ENCODE measurements at regions not wholly inside any gene's neighbourhood (a gene's known extent, or its start where the extent isn't known, plus 50 kb on each side); places are given as distances from the start of the nearest gene placed in this dataset.

DNA sequence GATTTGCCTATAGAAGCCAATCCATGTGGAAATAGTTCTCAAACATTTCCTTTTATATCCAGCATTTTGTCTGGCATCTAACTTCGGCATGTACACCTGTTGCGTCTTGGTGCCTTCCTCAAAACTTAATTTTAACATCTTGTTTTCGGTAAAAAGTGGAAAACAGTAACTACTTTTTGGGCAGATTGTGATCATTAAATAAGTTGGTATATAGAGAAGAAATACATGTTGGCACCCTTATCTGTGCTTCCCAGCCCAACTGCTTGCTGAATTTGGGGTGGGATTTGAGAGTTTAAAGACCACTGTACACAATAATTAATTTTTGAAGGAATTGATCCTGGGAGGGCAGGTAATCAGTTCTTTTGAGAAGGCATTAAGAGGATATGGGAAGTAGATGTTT lies 566.8 kb downstream of the PDCD6IP start:
- no peaks in the 10 kb centered on the region for H3K27me3 Mint-ChIP-seq (ENCODE audit: insufficient read depth)
- no peak overlapping the region for H3K27ac Mint-ChIP-seq
- H3K4me1 Mint-ChIP-seq (ENCODE audit: low read depth): no peaks in the 10 kb centered on the region
- no peak for DNase-seq
- TF ChIP-seq, protein P1, sequence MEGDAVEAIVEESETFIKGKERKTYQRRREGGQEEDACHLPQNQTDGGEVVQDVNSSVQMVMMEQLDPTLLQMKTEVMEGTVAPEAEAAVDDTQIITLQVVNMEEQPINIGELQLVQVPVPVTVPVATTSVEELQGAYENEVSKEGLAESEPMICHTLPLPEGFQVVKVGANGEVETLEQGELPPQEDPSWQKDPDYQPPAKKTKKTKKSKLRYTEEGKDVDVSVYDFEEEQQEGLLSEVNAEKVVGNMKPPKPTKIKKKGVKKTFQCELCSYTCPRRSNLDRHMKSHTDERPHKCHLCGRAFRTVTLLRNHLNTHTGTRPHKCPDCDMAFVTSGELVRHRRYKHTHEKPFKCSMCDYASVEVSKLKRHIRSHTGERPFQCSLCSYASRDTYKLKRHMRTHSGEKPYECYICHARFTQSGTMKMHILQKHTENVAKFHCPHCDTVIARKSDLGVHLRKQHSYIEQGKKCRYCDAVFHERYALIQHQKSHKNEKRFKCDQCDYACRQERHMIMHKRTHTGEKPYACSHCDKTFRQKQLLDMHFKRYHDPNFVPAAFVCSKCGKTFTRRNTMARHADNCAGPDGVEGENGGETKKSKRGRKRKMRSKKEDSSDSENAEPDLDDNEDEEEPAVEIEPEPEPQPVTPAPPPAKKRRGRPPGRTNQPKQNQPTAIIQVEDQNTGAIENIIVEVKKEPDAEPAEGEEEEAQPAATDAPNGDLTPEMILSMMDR (IDR thresholded peaks at IDR 0.05): no peak
- peaks cover 46% of the 10 kb centered on the region for H3K9me3 Mint-ChIP-seq
- no peak overlapping the region for H3K4me3 Mint-ChIP-seq
- H3K36me3 Mint-ChIP-seq (ENCODE audit: low read depth): no peaks in the 10 kb centered on the region; the same call in 1 of the 2 replicates

DNA sequence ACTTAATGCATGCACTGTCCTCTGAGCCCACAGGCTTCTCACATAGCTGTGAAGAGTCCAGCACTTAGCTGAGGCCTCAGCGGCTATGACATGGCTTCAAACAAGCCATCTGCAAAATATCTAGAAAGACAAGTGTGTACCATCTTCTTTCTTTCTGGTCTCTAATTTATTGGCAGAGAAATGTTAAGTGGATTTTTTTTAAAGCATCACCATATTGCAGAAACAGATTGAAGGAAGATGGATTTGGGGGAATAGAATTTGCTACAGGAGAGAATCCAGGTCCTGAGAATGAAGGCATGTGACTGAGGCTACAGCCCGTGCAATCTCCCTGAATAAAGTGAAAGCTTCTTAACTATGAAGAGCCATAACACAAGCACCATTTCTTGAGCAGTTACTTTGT lies 567.3 kb downstream of the PDCD6IP start:
- peaks cover 42% of the 10 kb centered on the region for H3K9me3 Mint-ChIP-seq
- H3K27me3 Mint-ChIP-seq (ENCODE audit: insufficient read depth): no peaks in the 10 kb centered on the region
- no peak for DNase-seq
- H3K27ac Mint-ChIP-seq: no peak overlapping the region
- TF ChIP-seq, protein P1 (IDR thresholded peaks at IDR 0.05): no peak
- H3K4me3 Mint-ChIP-seq: no peak overlapping the region
- H3K36me3 Mint-ChIP-seq (ENCODE audit: low read depth): no peaks in the 10 kb centered on the region; the same call in 1 of the 2 replicates
- H3K4me1 Mint-ChIP-seq (ENCODE audit: low read depth): no peaks in the 10 kb centered on the region

DNA sequence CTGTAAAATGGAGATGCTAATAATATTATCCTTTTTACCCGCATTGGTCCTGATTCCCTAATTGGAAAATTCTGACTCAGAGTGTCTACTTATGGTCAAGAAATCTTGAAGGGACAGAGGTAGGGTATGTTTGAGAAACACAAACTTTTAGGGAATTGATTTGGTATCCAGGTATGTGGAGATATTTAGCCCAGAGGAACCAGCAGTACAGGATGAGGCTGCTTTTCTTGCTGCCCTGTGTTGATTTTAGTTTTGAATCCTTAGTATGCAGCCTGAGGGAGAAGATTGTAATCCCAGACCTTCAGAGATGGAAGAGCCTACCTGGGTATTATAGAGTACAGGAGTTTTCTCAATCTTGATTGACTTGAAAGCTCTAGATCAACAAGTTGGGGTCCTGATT lies 569.1 kb downstream of the PDCD6IP start:
- peaks cover 3% of the 10 kb centered on the region; the same call in 1 of the 2 replicates for H3K36me3 Mint-ChIP-seq (ENCODE audit: low read depth)
- H3K4me1 Mint-ChIP-seq (ENCODE audit: low read depth): no peaks in the 10 kb centered on the region
- H3K4me3 Mint-ChIP-seq: no peak overlapping the region
- TF ChIP-seq, protein P1 (IDR thresholded peaks at IDR 0.05): no peak
- no peak overlapping the region for H3K27ac Mint-ChIP-seq
- no peak for DNase-seq
- H3K27me3 Mint-ChIP-seq (ENCODE audit: insufficient read depth): no peaks in the 10 kb centered on the region
- peaks cover 51% of the 10 kb centered on the region for H3K9me3 Mint-ChIP-seq

DNA sequence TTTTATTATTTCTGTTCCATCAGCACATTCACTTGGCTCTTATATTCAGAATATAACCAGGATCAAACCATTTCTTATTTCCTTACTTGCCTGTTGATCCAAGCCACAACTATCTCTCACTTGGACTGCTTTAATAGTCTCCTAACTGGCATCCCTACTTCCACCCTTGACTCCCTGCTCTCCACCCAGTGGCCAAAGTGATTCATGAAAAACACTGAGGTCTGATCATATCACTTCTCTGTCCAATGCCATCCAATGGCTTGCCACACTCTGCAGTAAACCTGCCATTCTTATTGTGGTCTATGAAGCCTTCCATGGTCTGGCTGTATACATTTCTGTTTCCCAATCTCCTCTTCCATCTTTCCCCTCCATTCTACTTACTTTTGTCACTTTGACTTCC lies 576.1 kb downstream of the PDCD6IP start:
- no peak for DNase-seq
- TF ChIP-seq, protein P1 (IDR thresholded peaks at IDR 0.05): no peak
- Mint-ChIP-seq H3K9me3 (peaks cover 41% of the 10 kb centered on the region), H3K36me3 (ENCODE audit: low read depth) (peaks cover 3% of the 10 kb centered on the region; the same call in 1 of the 2 replicates), H3K4me3 (no peak overlapping the region), H3K4me1 (ENCODE audit: low read depth) (no peaks in the 10 kb centered on the region), H3K27me3 (ENCODE audit: insufficient read depth) (peaks cover 2% of the 10 kb centered on the region; the same call in 1 of the 2 replicates), H3K27ac (no peak overlapping the region)

DNA sequence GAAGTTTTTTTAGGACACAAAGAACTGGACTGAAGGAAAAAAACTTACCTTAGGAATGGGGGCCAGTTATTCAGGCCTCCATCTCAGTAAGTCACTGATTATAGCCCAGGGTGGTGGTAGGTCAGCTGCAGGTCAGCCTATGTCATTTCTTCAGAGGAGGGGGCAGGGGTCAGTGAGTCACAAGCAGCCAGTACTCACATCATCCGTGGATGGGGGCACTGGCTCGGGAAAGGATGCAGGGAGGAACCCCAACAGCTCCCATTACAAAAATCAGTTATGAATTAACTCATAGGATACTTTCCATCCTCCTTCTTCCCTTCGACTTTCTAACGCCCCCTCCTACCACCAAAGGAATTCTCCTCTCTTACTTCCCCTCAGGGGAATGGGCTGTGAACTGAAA lies 578.3 kb downstream of the PDCD6IP start:
- H3K27me3 Mint-ChIP-seq (ENCODE audit: insufficient read depth): peaks cover 2% of the 10 kb centered on the region; the same call in 1 of the 2 replicates
- H3K36me3 Mint-ChIP-seq (ENCODE audit: low read depth): no peaks in the 10 kb centered on the region; the same call in 1 of the 2 replicates
- H3K27ac Mint-ChIP-seq: no peak overlapping the region
- TF ChIP-seq, protein P1 (IDR thresholded peaks at IDR 0.05): no peak
- H3K4me1 Mint-ChIP-seq (ENCODE audit: low read depth): no peaks in the 10 kb centered on the region
- H3K4me3 Mint-ChIP-seq: no peak overlapping the region
- DNase-seq: no peak
- peaks cover 46% of the 10 kb centered on the region for H3K9me3 Mint-ChIP-seq

DNA sequence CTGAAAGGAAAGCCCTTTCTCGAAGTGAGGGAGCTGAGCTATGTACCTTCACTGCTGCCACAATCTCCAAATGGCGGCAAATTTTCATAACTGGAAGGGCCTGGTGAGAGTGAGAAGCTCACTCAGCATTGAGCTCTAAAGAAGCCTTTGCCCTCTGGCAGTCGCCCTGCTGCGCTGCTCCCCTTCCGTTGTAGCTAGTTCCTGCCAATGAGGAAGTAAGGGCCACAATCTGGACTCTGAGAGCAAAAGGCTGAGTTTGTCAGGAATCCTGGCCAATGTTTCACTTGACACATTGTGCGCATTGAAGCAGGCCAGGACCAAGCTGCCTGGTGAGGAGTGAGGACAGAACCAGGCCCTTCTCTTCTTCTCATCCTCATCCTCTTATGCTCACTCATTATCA lies 579.5 kb downstream of the PDCD6IP start:
- H3K9me3 Mint-ChIP-seq: peaks cover 43% of the 10 kb centered on the region
- H3K4me1 Mint-ChIP-seq (ENCODE audit: low read depth): no peaks in the 10 kb centered on the region
- peaks cover 2% of the 10 kb centered on the region; the same call in 1 of the 2 replicates for H3K27me3 Mint-ChIP-seq (ENCODE audit: insufficient read depth)
- H3K36me3 Mint-ChIP-seq (ENCODE audit: low read depth): no peaks in the 10 kb centered on the region
- H3K4me3 Mint-ChIP-seq: no peak overlapping the region
- no peak for DNase-seq
- TF ChIP-seq, protein P1 (IDR thresholded peaks at IDR 0.05): no peak
- H3K27ac Mint-ChIP-seq: no peak overlapping the region
